WI38 (cell line): ENCODE measurements at regions not wholly inside any gene's neighbourhood (a gene's known extent, or its start where the extent isn't known, plus 50 kb on each side); places are given as distances from the start of the nearest gene placed in this dataset.

ENCODE experiments used
- H3K4me3 ChIP-seq: 2 replicates; pipeline ENCODE4 v1.5.1; 2011; ENCODE audit warnings: low read depth, mild to moderate bottlenecking, control low read depth, low read length
- CTCF ChIP-seq: IDR thresholded peaks from 2 replicates; pipeline ENCODE4 v1.5.1; 2012; ENCODE audit warnings: low read depth, mild to moderate bottlenecking, control low read depth, low read length

- H3K4me3 ChIP-seq: no peak overlapping the region
- no peak for TF ChIP-seq CTCF
Measured at GRCh38 chr14:89625244-89625713, 208.2 kb upstream of the FOXN3 start.

- no peak overlapping the region for H3K4me3 ChIP-seq
- TF ChIP-seq CTCF: no peak
Measured at GRCh38 chr14:89624500-89625156, 207.6 kb upstream of the FOXN3 start.

GRCh38 chr14:89621791-89622638, 205.0 kb upstream of the FOXN3 start:
- H3K4me3 ChIP-seq: no peak overlapping the region
- TF ChIP-seq CTCF: no peak

- no peak for TF ChIP-seq CTCF
- no peak overlapping the region for H3K4me3 ChIP-seq
Measured at GRCh38 chr14:89621009-89621421, 204.0 kb upstream of the FOXN3 start.

- H3K4me3 ChIP-seq: no peak overlapping the region
Measured at GRCh38 chr14:89620436-89620835, 203.4 kb upstream of the FOXN3 start.

GRCh38 chr14:89619596-89619995, 202.6 kb upstream of the FOXN3 start:
- peak overlapping the region; percentile 78 for H3K4me3 ChIP-seq
- no peak for TF ChIP-seq CTCF

More at GRCh38 chr14:89620436-89620835, 203.4 kb upstream of the FOXN3 start:
- no peak for TF ChIP-seq CTCF

GRCh38 chr14:89618811-89619551, 201.9 kb upstream of the FOXN3 start:
- peak overlapping the region; percentile 78 for H3K4me3 ChIP-seq
- TF ChIP-seq CTCF: no peak
